GM12878 (cell line): ENCODE measurements at regions not wholly inside any gene's neighbourhood (a gene's known extent, or its start where the extent isn't known, plus 50 kb on each side); places are given as distances from the start of the nearest gene placed in this dataset.

Experiments
- ATAC-seq: fragments of 200-7000 bp; cut with Tn5 transposase; 3 replicates; pipeline ENCODE4 v1.9.1; 2020; ENCODE audit warnings: mild to moderate bottlenecking, moderate library complexity
- BruUV-seq: library from RNA; stranded (reverse); fragments of 400-500 nt; replicated peaks from 2 replicates; lab custom pipeline; 2021; lab: Mats Ljungman, UMichigan
- CTCF ChIA-PET: fragments of 300-600 bp; sonication (Branson Sonifier 250); formaldehyde crosslinking; extraction: SDS; loops from one replicate; lab custom pipeline; 2021; ENCODE audit warnings: inconsistent platforms; lab: Yijun Ruan, JAX
- POLR2A ChIA-PET: fragments of 350-600 bp; formaldehyde crosslinking; extraction: SDS; loops from one replicate; lab custom pipeline; 2021; ENCODE audit warnings: inconsistent platforms; lab: Charles Lee
- RAD21 ChIA-PET: fragments of 300-600 bp; sonication (Branson Sonifier 250); formaldehyde crosslinking; loops from one replicate; lab custom pipeline; 2023; ENCODE audit warnings: antibody characterized with exemption; ENCODE audit not compliant: unreplicated experiment; lab: Charles Lee
- SMC1A ChIA-PET: fragments of 300-600 bp; sonication (Branson Sonifier 250); formaldehyde crosslinking; loops from one replicate; lab custom pipeline; 2023; ENCODE audit not compliant: unreplicated experiment, uncharacterized antibody; lab: Charles Lee
- DNase-seq: peaks from one replicate; pipeline ENCODE4 v3.0.0-alpha.2; 2011; ENCODE audit warnings: low read depth, low spot score
- FAIRE-seq: peaks from 3 replicates; lab custom pipeline; 2011; peaks lifted over from hg19 to GRCh38; lab: Jason Lieb, UNC
- H2AFZ ChIP-seq: 2 replicates; pipeline ENCODE4 v1.6.0; 2011; ENCODE audit warnings: low read depth, low read length, control low read depth; ENCODE audit not compliant: control insufficient read depth
- H3K27ac ChIP-seq: 2 replicates; pipeline ENCODE4 v1.5.1; 2011; ENCODE audit warnings: control low read depth; ENCODE audit not compliant: control insufficient read depth, insufficient read depth
- H3K27me3 ChIP-seq, 2 experiments: replicated peaks in 1 of 2; 2 replicates each; pipeline versions ENCODE4 v1.6.0 to v1.6.1; 2011; ENCODE audit warnings: low read length in 1 of 2; ENCODE audit not compliant: control insufficient read depth in 2 of 2, insufficient read depth in 2 of 2
- H3K36me3 ChIP-seq, 2 experiments: 2 replicates each; pipeline ENCODE4 v1.5.1; 2011; ENCODE audit warnings: low read length in 1 of 2; ENCODE audit not compliant: control insufficient read depth in 2 of 2, insufficient read depth in 2 of 2
- H3K4me1 ChIP-seq: 2 replicates; pipeline ENCODE4 v1.6.1; 2011; ENCODE audit warnings: mild to moderate bottlenecking, low read length, moderate library complexity, mixed read lengths; ENCODE audit not compliant: control insufficient read depth, insufficient read depth
- H3K4me2 ChIP-seq: 2 replicates; pipeline ENCODE4 v1.6.0; 2011; ENCODE audit warnings: control low read depth; ENCODE audit not compliant: control insufficient read depth, insufficient read depth
- H3K4me3 ChIP-seq: fragments of 200-600 bp; sonication (generic); 2 replicates; pipeline ENCODE4 v1.5.1; 2016
- H3K79me2 ChIP-seq: 2 replicates; pipeline ENCODE4 v1.6.0; 2011; ENCODE audit warnings: low read length; ENCODE audit not compliant: control insufficient read depth, insufficient read depth
- H3K9ac ChIP-seq: 2 replicates; pipeline ENCODE4 v1.8.0; 2011; ENCODE audit warnings: low read length, control low read depth, mixed read lengths; ENCODE audit not compliant: control insufficient read depth, insufficient read depth
- H3K9me3 ChIP-seq: replicated peaks from 3 replicates; pipeline ENCODE4 v1.5.1; 2011; ENCODE audit warnings: mild to moderate bottlenecking, low read length; ENCODE audit not compliant: control insufficient read depth, insufficient read depth
- H4K20me1 ChIP-seq: 2 replicates; pipeline ENCODE4 v1.6.0; 2011; ENCODE audit not compliant: control insufficient read depth, insufficient read depth
- FOXM1 ChIP-seq: IDR thresholded peaks from 2 replicates; pipeline ENCODE4 v1.6.1; 2012; ENCODE audit warnings: low read depth, mild to moderate bottlenecking, inconsistent platforms, low read length, moderate library complexity
- HCFC1 ChIP-seq: fragments of 150-350 bp; IDR thresholded peaks from 2 replicates; pipeline ENCODE4 v1.6.1; 2014; ENCODE audit warnings: low read length
- PML ChIP-seq: IDR thresholded peaks from 2 replicates; pipeline ENCODE4 v1.6.1; 2012; ENCODE audit warnings: low read length, inconsistent platforms
- POLR2AphosphoS5 ChIP-seq: IDR thresholded peaks from 2 replicates; pipeline ENCODE4 v1.6.1; 2011; ENCODE audit warnings: mild to moderate bottlenecking, low read length, inconsistent platforms
- POU2F2 ChIP-seq: IDR thresholded peaks from 3 replicates; pipeline ENCODE4 v1.6.1; 2011; ENCODE audit warnings: low read depth, mild to moderate bottlenecking, low read length, borderline replicate concordance
- RELA ChIP-seq: fragments of 450-650 bp; IDR thresholded peaks from 2 replicates; pipeline ENCODE4 v1.8.0; 2014; ENCODE audit warnings: borderline replicate concordance; ENCODE audit not compliant: partially characterized antibody
- SRF ChIP-seq, 2 experiments: IDR thresholded peaks; 2 replicates each; pipeline ENCODE4 v1.6.1; 2011; ENCODE audit warnings: low read depth in 2 of 2, low read length in 2 of 2, mild to moderate bottlenecking in 1 of 2, moderate library complexity in 1 of 2
- STAT3 ChIP-seq: IDR thresholded peaks from 2 replicates; pipeline ENCODE4 v1.6.1; 2011; ENCODE audit warnings: low read depth, low read length, improper control_type of control experiment
- ZZZ3 ChIP-seq: IDR thresholded peaks from 2 replicates; pipeline ENCODE4 v1.6.1; 2011; ENCODE audit warnings: low read depth; ENCODE audit not compliant: control insufficient read depth, insufficient read length
- WGBS: methylation state at CpG from one replicate; pipeline ENCODE4 v1.1.6; 2016; ENCODE audit warnings: low lambda C conversion rate; ENCODE audit not compliant: insufficient replicate concordance, insufficient coverage; ENCODE audit errors: missing lambda C conversion rate; 5-methylcytosine and 5-hydroxymethylcytosine counted together
- in situ Hi-C: fragments of 300-500 bp; cut with MboI; formaldehyde crosslinking; loops from 9 replicates; pipeline ENCODE4 v1.14.3; 2018; ENCODE audit warnings: mixed read lengths
- intact Hi-C: fragments of 100-400 bp; cut with micrococcal nuclease; formaldehyde crosslinking; loops from one replicate; pipeline ENCODE4 v1.14.2; 2022; ENCODE audit not compliant: unreplicated experiment
- TF ChIP-seq, protein P1 (sequence below): IDR thresholded peaks from 2 replicates; pipeline ENCODE4 v1.6.1; 2011; ENCODE audit warnings: low read depth, mild to moderate bottlenecking, low read length, moderate library complexity, borderline replicate concordance; ENCODE audit errors: extremely low read depth
- TF ChIP-seq, protein P2 (sequence below): fragments of 450-650 bp; IDR thresholded peaks from 2 replicates; pipeline ENCODE4 v1.6.1; 2017; ENCODE audit warnings: mild to moderate bottlenecking, moderate library complexity

DNA sequence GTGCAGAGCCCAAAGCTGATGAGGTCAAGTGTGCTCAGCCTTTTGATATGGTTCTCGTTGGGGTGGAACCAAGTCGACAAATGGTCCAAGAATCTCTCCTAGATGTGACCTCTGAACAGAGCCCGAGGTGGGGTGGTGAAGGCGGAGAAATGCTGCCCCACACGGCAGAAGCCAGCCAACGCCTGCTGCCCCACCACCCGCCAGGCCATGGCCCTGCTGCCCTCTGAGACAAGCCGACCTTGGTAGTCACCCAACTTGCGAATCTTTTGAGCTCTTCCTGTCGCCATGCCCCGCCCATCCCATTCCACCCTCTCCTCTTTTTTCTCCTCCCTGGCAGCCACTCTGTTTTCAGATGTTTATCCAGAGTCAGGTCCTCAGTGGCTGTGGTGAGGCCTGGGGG is 91.5 kb upstream of the EGFLAM start (continued):
- TF ChIP-seq SRF (IDR thresholded peaks at IDR 0.05; ENCODE audit: low read depth in 2 of 2, low read length in 2 of 2) (no peak), FOXM1 (no peak), ZZZ3 (no peak), HCFC1 (no peak), STAT3 (no peak)
- TF ChIP-seq, all 136 proteins: peak for 0

DNA sequence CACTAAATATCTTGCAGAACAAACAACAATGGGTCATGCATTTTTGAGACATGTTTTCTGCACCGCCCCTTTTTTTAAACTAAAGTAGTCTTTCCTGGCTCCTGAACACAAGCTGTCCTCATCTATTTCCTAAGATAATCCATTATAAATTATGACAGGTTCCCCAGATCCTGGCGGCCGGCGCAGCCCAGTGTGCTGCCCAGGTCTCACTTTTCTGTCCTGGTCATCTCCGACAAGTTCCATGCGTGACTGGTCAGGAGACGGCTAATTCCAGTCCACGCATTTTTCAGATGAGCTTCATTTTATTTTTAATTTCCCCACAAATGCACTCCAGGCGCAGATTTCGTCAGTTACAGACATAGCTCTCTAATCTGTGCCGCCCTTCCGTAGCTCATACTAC is 92.9 kb upstream of the EGFLAM start:
- DNase-seq = no peak
- in situ Hi-C loops (no loop called here), intact Hi-C loops (no loop called here)
- Histone ChIP-seq H3K4me2 (no peak overlapping the region), H3K4me3 (no peak overlapping the region), H3K36me3 (no peaks in the 10 kb centered on the region), H3K79me2 (no peaks in the 10 kb centered on the region), H3K27ac (no peak overlapping the region), H3K9me3 (no peaks in the 10 kb centered on the region), H2AFZ (no peak overlapping the region), H4K20me1 (no peaks in the 10 kb centered on the region), H3K9ac (no peak overlapping the region), H3K4me1 (no peaks in the 10 kb centered on the region), H3K27me3 (no peaks in the 10 kb centered on the region)
- 87% methylated on average over 12 of the region's 12 CpGs for WGBS
- no TSS peak for BruUV-seq
- ATAC-seq = no peak
- no peak for FAIRE-seq
- ChIA-PET POLR2A (no interaction called here), CTCF (interaction anchor here (0.9 kb wide), 1 partner anchor 12 kb away, joined by 3 read pairs; no protein-coding TSS in a partner anchor), RAD21 (no interaction called here), SMC1A (no interaction called here)
- TF ChIP-seq, protein P1, sequence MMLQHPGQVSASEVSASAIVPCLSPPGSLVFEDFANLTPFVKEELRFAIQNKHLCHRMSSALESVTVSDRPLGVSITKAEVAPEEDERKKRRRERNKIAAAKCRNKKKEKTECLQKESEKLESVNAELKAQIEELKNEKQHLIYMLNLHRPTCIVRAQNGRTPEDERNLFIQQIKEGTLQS = no peak
- TF ChIP-seq POU2F2 (no peak), RELA (no peak), POLR2AphosphoS5 (no peak), PML (no peak), ZZZ3 (no peak)
- TF ChIP-seq, protein P2, sequence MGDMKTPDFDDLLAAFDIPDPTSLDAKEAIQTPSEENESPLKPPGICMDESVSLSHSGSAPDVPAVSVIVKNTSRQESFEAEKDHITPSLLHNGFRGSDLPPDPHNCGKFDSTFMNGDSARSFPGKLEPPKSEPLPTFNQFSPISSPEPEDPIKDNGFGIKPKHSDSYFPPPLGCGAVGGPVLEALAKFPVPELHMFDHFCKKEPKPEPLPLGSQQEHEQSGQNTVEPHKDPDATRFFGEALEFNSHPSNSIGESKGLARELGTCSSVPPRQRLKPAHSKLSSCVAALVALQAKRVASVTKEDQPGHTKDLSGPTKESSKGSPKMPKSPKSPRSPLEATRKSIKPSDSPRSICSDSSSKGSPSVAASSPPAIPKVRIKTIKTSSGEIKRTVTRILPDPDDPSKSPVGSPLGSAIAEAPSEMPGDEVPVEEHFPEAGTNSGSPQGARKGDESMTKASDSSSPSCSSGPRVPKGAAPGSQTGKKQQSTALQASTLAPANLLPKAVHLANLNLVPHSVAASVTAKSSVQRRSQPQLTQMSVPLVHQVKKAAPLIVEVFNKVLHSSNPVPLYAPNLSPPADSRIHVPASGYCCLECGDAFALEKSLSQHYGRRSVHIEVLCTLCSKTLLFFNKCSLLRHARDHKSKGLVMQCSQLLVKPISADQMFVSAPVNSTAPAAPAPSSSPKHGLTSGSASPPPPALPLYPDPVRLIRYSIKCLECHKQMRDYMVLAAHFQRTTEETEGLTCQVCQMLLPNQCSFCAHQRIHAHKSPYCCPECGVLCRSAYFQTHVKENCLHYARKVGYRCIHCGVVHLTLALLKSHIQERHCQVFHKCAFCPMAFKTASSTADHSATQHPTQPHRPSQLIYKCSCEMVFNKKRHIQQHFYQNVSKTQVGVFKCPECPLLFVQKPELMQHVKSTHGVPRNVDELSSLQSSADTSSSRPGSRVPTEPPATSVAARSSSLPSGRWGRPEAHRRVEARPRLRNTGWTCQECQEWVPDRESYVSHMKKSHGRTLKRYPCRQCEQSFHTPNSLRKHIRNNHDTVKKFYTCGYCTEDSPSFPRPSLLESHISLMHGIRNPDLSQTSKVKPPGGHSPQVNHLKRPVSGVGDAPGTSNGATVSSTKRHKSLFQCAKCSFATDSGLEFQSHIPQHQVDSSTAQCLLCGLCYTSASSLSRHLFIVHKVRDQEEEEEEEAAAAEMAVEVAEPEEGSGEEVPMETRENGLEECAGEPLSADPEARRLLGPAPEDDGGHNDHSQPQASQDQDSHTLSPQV = no peak
